Tibial nerve (tissue), 3 donors: ENCODE measurements at regions not wholly inside any gene's neighbourhood (a gene's known extent, or its start where the extent isn't known, plus 50 kb on each side); places are given as distances from the start of the nearest gene placed in this dataset.

Experiments
- CTCF ChIP-seq, 5 experiments: fragments of 200-600 bp in 3 of 5; fragments of 450-650 bp in 2 of 5; sonication (generic) in 3 of 5; IDR thresholded peaks; one replicate each; pipeline ENCODE4 v1.5.1; 2016 to 2019; ENCODE audit warnings: antibody characterized with exemption in 5 of 5, mild to moderate bottlenecking in 3 of 5, moderate library complexity in 2 of 5
- POLR2A ChIP-seq, 2 donors: fragments of 450-650 bp; IDR thresholded peaks; one replicate each; pipeline ENCODE4 v1.6.1; 2017; ENCODE audit warnings: antibody characterized with exemption in 2 of 2, mild to moderate bottlenecking in 2 of 2, moderate library complexity in 2 of 2

- TF ChIP-seq CTCF (IDR thresholded peaks at IDR 0.05) (no peak), POLR2A (IDR thresholded peaks at IDR 0.05) (no peak)
Observed at GRCh38 chr18:60543646-60544045, 171.1 kb upstream of the MC4R start.
